Ramos (cell line): ENCODE measurements at regions not wholly inside any gene's neighbourhood (a gene's known extent, or its start where the extent isn't known, plus 50 kb on each side); places are given as distances from the start of the nearest gene placed in this dataset.

Experiments
- in situ Hi-C: fragments of 300-500 bp; cut with MboI; formaldehyde crosslinking; loops from one replicate; pipeline ENCODE4 v1.14.3; 2022; ENCODE audit warnings: low sequenced_read_pairs; ENCODE audit not compliant: unreplicated experiment

DNA sequence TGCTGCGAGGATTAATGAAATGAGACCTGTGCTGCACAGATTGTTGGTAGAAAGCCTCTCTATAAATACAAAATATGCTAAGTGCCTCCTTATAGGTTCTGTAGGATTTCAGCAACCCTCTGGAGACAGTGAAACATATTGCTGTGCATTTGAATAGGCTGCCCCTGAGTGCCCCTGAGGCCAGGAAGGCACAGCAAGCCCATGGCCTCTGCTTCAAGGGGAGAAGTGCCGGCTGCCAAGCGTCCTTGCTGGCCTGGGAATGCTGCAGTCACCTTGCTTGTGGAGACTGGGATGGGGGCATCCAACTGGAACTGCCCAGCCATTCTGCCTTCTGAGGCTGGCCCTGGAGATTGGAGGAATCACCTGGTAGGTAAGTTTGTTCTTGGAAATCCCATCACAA lies 397.2 kb upstream of the SMIM21 start:
- in situ Hi-C loops = no loop called here

DNA sequence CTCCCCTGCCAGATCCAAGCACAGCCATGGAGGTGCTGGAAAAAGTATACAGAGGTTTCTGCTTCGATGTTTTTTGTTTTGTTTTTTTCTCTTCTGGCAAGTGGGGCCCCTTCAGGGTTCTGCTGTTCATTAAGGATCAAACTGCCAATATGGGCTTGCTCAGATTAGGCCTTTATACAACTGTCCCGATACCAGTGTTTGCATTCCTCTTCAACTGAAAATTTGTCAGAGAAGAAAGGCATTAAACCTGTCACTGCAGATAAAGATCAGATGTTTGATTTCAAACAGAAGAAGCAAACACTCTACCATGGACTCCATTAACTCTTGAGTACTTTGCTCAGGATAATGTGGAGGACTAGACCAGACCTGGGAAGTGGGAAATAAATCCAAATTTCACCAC lies 396.0 kb upstream of the SMIM21 start:
- in situ Hi-C loops = no loop called here

DNA sequence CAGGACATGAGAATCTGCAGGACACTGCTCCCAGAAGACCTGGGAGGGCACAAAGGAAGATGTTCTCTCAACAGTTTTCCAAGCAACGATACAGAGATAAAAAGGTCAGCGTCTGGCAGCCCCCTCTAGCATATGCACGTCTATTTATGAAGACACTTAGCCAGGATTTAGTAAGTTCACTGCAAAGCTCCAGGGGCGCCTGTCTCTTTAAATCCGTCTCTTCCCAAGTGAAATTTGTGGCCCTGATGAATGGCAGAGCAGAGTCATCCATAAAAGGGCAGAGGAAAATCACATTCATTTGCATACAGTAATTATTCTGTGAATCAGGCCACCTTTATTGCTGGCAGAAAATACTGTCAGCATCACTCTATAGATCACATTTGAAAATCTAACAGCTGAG lies 390.9 kb upstream of the SMIM21 start:
- in situ Hi-C loops = no loop called here

DNA sequence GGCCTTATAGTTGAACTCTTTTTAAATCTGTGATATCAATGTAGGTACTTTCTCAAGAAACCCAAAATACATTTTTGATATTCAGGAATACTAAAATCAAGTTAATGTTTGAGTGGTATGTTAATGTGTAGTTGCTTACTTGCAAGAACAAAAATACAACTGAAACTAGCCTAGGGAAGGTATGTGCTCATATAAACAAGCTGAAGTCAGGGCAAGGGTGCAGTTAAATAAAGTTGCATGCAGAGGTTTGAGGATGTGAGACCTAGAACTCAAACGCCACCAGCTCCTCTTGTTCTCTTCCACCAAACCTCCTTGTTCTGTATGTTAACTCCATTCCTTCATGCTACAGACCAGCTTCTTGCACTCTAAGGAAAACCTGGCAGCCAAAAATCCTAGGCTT lies 388.3 kb upstream of the SMIM21 start:
- in situ Hi-C loops = no loop called here

DNA sequence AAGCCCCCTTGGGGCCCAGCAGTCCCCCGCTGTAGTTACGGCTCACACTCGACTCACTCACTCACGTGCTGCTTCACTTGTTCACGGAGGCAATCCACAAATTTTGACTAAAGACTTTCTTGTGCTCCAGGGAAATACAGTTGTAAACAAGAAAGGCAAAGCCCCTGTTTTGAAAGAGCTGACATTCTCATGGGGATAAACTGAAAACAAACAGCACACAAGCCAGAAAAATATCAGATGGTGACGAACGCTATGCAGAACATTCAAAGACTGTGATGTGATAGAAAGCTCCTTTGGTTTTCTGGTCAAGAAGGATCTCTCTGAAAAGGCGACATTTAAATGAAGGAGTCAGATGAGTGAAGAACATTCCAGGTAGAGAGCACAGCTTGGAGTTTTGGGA lies 385.3 kb upstream of the SMIM21 start:
- in situ Hi-C loops = no loop called here

DNA sequence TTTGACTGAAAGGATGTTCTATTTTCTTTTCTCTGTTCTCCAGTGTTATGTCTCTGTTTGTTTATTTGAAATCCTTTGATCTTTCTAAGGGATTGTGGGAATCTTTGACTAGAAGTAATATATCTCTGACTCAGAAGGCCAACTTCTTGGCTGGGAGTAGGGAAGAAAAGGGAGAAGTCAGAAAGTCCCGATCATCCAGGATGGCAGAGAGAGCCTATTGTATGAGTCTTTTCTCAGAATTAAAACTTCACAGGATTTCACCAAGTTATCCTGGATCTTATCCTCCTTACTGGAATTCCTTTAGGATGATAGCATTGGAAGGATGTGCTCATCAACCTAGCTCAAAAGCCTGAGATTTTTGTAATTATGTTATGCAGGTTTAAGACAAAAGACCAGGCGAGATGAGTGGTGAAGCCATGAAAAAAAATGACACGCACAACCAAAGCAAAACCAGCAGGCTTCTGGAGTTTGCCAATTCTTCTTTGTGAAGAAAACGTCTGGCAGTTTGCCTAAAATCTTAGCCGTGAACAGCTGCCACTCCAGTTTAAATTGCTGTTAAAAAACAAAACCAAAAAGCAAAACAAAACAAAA lies 383.6 kb upstream of the SMIM21 start:
- in situ Hi-C loops = no loop called here

DNA sequence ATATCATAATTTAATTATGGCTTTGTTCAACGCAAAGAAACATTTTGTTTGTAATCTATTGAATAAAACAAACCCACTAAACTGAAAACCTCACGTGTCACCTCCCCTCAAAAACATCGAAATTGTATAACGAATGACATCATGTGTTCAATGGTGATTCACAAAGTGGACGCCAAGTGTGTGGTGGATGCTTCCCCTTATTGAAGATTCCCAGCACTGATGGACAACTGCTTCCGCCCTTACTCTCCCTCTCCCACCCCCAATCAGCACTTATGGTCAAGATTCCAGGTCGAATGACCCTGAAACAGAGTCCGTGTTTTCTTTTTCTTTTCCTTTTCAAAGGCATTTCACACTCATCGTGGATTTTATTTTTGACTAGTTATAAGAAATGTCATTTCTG lies 383.0 kb upstream of the SMIM21 start:
- in situ Hi-C loops = no loop called here

DNA sequence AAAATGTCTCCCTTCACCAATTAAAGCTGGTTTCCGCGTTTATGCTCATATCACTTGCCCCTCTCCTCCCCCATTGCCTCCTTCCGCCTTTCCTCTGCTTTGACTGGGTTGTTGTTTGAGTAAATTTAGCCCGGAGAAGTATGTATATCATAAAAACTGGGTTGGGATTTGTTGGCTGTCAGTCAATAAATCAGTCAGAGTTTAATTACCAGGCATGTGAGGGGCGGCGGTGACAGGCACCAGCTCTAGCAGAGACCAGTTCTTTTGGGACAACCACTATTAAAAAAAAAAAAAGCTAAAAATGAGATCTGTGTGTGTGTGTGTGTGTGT lies 382.4 kb upstream of the SMIM21 start:
- in situ Hi-C loops = no loop called here

DNA sequence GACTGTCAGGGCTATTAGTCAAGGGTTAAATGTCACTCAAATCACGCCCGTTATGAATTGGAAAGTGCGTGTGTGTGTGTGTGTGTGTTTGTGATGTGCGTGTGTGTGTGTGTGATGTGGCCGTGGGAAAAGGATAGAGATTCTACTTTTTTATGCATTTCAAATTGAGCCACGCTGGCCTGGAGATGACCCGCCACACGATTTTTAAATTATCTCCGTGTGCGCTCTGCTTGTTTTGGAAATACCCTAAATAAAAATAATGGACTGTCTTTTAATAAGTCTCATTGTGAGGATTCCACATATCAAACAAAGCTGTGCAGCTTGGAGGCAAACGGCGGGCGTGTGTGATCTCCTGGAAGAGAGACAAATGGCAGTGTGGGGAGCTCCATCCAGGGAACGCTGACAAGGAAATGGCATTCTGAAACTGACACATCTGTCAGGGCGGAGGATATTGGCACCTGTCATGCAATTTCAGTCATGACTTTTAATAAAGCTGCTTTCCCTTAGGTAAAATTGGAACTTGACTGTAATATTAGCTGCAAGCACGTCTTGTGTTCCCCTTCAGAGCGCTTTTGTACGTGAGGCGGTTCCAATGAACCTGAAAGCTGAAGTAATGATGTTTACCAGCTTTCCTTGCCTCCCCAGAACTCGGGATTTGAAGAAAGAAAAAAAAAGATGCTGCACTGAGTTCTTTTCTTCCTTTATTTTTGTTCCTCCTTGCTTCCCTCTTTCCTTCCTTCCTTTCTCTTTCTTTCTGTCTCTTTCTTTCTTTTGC lies 381.8 kb upstream of the SMIM21 start:
- in situ Hi-C loops = no loop called here

DNA sequence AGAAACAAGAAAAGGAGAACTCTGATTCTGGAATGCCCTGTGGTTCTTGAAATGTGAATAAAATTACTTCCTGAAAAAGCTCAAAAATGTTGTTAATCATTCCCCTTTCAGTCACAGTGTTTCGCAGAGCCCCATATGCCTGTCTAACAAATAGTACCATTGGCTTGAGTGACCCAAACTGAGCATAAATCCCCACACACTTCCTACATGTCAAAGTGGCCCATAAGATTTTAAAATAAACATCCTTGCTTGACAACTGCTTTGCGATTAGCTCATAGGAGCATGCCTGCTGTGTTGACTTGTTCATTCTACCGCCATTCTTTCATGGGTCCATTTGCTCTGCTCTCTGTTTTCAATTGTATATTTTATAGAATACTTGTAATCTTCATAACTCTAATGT lies 377.8 kb upstream of the SMIM21 start:
- in situ Hi-C loops = no loop called here

DNA sequence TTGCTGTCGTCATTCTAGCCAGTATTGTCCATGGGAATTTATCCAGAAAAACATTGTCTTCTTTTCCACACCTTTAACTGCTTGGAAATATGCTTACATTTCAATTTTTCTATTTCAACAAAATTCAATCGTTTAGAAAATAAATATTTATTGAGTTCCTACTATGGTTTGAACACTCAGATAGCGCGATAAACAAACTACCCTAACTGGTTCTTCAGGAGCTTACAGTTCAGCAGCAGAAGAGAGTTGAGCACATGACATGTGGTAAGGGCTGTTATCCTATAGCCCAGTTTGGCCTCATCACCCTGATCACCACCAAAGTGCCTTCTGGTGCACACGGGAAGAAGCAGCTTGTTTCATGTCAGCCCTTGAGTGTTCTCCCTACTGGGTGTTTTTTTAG lies 375.2 kb upstream of the SMIM21 start:
- in situ Hi-C loops = no loop called here

DNA sequence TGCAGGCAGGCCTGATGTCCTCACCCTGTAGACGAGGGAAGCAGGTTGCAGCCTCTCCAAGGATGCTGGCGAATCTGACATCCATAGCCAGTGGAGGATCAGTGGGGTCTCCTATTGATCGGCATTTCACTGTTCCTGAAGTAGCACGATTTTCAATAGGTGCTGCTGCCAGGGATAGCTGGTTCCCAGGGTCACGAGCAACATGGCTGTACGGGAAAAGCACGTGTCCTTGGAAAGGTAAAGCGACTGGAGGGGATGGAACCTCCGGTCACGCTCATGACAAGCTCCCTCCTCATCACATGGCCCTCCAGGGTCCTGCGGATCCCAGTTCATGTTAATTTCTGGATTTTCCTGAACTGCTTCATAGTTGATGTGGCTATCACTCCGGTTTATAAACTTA lies 373.7 kb upstream of the SMIM21 start:
- in situ Hi-C loops = no loop called here

DNA sequence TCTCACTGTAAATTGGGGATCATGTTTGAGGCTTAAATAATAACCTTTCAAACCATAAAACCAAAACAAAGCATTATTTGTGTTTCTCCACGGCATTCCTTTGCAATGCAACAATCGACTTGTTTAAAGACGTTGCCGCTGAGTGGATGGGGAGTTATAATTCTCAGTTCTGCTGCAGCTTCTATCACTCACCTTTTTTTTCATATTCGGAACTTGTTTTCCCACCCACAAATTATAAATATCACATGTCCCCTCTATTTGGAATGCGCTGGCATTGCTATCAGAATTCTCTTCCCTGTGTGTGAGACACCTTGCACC lies 372.8 kb upstream of the SMIM21 start:
- in situ Hi-C loops = no loop called here

DNA sequence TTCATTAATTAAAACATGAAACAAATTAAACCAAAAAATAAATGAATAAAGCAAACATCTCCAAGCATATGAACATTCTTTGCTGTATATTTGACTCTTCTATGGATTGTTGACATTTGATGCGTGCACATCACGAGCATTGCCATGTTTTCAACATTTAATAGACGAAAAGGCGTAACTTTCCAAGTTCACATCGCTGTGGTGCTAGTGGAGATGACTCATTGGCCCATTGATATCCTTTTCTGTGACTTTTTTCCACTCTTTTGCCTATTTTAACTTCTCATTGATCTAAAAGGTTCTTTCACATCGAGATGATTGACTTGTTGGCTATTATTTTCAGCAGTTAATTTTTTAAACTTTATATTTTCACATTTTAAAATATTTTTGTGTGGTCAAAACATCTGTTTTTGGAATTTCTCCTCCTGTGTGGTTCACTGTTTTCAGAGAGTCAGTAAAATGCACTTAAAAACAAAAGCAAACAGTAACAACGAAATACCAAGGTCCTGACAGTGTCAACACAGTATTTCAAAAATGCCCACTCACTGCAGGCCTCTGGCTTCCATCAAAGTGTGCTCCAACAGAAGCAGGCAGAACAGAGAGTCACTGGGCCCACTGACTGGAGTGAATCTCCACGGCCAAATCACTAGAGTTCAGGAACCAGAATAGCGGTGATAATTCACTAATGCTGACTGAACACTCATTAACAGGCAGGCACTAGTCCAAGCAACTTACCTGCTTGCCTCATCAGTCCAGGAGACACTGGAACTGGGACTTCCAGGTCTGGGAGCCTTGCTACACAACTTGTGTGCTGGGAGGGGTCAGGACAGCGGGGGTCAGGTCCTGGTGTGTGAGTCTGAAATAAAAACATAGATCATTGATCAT lies 372.2 kb upstream of the SMIM21 start:
- in situ Hi-C loops = no loop called here

DNA sequence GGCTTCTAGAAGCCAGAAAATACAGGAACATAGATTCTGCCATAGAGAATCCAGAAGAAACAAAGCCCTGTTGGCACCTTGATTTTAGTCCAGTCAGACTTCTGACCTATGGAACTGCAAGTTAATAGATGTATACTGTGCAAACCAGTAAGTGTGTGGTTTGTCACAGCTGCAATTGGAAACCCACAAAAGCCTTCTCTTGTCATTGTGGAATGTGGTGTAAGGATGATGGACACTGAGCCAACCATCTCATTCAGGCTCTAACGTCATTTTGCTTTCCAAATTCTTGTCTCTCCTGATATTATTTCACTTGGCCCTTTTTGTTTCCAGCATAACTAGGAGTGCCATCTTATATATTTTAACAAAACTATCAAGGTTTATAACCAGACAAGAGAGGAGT lies 369.5 kb upstream of the SMIM21 start:
- in situ Hi-C loops = no loop called here

DNA sequence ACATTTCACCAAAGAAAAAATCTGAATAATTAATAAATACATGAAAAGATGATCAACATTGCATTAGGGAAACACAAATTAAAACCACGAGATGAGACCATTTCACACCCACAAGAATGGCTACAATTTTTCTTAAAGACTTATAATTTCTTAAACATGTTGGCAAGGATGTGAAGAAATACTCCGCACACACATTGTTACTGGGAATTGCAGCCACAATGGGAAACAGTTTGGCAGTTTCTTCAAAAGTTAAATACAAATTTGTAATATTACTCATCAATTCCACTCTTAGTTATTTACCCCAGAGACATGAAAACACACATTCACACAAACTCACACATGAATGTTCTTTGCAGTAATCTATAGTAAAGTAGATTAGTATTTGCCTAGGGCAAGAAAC lies 363.3 kb upstream of the SMIM21 start:
- in situ Hi-C loops = no loop called here

DNA sequence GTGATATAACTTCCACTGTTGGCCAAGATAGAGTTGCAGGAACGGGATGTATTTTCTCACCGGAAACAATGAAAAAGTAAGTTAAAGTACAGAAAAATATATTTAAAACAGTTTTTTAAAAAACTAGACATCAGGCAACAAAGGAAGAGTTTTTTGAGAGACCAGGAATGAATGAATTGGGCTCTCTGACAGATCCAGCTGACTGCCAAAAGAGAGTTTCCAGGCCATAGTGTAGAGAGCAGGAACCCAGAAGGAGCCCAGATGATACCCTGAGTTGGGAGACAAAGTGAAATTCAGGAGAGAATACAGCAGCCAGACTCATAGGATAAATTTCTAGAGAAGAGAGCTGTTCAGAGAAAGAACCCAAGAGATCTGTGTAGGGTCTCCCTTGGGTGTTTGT lies 362.6 kb upstream of the SMIM21 start:
- in situ Hi-C loops = no loop called here

DNA sequence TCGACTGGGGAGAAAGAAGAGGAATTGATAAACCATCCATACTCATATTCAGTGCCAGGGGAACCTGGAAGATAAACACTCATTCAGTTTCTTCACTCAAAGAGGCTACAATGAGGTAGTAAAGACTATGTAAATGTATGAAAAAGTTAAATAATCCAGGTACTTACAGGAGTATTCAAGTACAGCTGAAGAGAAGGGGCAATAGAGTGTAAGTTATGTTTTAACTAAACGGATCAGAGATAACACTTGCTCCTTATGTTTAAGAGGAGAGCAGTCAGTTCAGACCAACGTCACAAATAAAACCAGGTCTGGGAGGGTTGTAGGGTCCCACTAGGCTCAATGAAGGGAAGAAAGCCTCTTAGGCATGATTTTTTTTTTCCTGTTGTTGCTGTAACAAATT lies 358.3 kb upstream of the SMIM21 start:
- in situ Hi-C loops = no loop called here

DNA sequence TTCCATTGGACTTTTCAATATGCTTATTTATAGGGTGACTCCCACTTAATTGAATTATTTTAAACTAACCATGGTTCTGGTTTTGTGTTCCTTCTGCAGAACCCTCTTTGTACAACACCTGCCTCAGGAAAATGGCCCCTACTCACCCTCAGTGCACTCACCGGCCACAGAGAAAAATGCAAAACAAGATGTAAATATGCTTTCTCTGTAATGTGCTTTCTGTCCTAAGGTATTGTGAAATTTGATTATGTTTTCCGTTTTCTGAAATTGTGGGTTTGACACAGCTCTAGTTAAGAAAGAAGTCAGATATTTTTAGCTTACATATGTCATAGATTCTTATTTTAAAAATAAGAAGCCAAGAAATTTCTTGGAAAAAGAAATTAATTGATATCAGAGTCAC lies 357.7 kb upstream of the SMIM21 start:
- in situ Hi-C loops = no loop called here

DNA sequence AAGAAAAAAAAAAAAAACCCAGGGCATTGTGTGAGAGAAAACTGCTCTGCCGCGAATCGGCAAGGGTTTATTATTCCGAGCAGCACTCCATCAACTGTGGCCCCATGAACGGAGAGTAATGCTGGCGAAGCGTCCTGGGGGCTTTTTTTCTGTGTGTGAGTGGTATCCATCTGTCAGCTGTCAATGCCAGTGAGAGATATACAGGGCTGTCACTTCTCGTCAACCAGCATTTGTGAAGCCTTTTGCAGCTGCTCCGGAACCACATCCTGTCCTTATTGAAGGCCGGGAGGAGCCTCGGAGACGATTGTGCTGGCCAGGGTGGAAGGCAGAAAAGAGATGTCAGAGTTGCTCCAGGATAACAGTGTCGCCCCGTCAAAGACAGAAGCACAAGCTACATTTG lies 356.9 kb upstream of the SMIM21 start:
- in situ Hi-C loops = no loop called here

DNA sequence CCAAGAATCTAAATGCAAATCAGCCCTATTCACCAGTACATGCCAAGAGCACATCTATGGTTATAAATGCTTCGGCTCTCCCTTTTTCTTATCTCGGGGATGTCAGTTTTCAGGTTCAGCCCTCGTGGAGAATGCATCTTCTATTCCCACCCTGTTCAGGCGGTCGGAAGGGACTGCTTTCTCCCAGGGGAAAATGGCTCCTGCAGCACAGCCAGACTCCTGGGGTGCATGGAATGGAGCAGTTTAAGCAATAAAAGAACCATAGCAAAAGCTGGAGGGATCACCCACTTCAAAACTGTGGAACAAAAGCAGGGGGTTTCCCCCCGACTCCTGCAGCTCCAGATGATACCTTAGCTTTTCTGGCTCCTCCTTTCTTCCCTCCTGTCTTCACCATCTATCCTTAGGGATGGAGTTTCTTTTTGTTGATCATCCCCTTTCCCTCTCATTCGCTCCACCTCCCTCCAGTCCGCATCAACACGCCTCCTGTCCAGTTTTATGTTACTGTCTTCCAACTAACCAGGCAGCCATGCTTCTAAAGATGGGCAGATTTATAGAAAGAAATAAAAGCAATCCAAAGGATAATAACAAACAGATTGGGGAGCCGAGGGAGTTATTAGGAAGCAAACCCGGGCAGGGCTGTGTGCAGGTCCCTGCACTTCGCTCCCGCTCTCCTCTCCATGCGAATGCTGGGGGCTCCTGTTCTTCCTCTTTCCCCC lies 356.2 kb upstream of the SMIM21 start:
- in situ Hi-C loops = no loop called here
